ENCODE measurements at regions not wholly inside any gene's neighbourhood (a gene's known extent, or its start where the extent isn't known, plus 50 kb on each side); places are given as distances from the start of the nearest gene placed in this dataset.

GRCh38 chr6:170147832-170148708 lies 142.8 kb downstream of the DLL1 start:
- TF ChIP-seq, protein P1, sequence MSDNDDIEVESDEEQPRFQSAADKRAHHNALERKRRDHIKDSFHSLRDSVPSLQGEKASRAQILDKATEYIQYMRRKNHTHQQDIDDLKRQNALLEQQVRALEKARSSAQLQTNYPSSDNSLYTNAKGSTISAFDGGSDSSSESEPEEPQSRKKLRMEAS (IDR thresholded peaks at IDR 0.05; ENCODE audit: low read depth, low read length): no peak; the same call in 1 of the 2 replicates
- TF ChIP-seq CTCF (IDR thresholded peaks at IDR 0.05; ENCODE audit: low read depth, low read length): no peak
- TF ChIP-seq POLR2A (IDR thresholded peaks at IDR 0.05; ENCODE audit: extremely low read depth, insufficient read length): no peak
